ENCODE measurements at regions not wholly inside any gene's neighbourhood (a gene's known extent, or its start where the extent isn't known, plus 50 kb on each side); places are given as distances from the start of the nearest gene placed in this dataset.

DNA sequence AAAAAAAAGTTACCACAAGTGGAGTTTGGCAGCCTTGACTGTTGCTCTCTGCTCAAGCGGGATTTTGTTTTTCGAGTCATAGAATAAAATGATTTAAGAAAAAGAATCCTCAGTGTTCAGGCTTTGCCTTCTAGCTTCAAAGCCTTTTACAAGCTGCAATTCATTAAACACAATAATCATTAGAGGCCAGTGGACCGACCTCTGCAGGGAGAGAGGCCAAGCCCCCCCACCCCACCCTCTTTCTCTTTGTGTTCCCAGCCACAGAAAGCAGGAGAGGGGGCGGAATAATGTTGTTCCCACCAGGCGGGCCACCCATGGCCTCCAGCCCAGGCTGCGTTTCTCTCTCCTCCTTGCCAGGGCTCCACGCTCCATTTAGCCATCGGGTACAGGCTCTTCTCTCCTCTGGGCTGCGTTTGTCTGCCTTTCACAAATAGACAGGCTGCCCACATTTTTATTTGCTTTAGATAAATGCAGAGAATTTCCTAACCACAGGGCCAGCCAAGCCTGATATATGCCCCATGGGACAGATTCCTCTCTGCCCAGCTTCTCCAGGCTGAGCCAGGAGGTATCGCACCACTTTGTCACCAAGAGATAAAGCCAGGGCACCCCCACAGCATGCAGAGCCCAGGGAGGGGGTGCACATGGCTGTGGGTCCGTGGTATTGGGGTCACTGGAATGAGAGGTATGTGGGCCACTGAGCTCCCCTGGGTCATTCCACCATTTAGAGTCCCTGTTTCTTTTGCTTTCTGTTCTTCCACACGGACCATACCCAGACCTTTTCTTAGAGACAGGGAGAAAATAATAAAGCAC is 318.8 kb downstream of the PIK3R1 start:
- DNase-seq: peak in 44 of 51 donors; percentile 1 to 86 (median 48)

DNA sequence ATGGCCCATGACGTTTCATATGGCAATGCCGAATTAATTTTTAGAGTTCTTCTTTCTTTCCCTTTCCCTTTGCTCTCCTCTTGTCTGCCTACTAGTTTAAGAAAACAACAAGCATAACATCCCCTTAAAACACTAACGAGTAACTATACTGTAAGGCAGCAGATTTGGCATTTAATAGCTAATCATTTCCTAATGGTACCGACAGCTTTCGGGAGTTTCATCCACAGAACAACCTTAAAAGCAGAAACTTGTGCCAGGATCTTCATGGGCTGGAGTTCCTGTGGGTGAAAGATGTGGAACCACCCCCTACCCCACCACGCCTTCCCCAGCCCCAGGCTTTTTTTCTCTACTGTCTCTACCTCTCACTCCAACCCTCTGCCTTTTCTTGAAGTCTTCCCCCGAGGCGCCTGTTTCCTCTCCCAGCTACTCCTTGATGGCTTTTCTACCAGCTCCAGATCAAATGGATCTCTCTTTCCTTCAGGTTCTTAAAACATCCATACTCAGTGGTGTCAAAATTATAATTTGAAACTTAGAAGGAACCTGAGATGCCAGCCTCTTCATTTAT is 319.5 kb downstream of the PIK3R1 start:
- DNase-seq: no peak

DNA sequence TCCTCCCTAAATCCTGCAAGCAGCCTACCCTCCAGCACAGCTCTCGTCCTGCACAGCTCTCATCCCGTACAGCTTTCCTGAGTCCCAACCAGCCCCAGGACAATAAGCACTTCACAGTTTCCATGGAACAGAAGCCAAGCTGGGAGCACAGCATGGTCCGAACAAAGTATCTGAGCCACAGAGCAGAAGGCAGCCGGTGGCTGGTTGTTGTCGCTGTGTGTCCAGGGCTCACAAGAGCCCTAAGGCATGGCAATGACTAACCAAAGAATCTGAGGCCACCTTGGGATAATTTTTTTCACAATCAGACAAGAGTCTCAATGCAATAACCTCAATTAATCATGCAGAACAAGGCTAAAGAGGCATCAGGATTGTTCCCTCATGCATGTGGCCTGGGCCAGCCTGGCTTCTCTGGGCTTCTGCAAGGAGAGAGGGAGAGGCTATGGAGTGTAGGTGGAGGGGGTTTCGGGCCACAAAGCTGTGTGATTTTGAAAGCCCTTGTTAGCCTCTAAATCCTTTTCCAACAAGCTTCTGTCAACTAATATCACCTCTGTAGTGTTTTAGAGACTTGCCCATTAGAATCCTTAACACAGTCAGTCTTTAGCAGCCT is 323.4 kb downstream of the PIK3R1 start:
- DNase-seq: no peak

DNA sequence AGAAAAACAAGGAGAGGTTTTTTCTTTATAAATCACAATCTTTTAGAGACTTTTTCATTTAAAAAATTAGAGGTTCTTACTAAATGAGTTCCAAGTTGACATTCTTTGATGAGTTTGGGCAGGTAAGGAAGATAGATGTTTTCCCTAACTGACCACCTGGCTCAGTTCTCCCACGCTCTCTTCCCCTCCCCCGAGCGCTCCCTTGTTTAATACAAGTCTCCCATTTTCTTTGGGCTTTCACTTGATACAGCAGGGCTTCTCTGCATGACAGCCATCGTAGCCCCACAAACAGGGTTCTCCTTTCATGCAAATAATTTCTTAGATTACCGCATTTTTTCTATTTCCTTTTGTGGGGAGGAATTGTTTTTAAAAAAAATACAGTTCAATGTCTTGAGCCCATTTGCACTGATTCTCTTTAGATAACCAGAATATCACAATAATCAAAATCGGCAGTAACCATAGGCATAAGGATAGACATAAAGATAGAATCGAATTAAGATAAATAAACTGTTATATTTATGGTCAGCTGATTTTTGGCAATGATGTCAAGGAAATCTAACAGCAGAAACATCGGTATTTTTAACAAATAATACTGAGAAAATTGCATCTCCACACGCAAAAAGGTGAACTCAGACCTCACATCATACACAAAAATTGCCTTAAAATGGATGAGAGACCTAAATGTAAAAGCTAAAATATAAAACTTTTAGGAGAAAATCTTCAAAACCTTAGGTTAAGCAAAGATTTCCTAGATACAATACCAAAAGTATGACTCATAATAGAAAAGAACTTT is 325.4 kb downstream of the PIK3R1 start:
- DNase-seq: no peak

DNA sequence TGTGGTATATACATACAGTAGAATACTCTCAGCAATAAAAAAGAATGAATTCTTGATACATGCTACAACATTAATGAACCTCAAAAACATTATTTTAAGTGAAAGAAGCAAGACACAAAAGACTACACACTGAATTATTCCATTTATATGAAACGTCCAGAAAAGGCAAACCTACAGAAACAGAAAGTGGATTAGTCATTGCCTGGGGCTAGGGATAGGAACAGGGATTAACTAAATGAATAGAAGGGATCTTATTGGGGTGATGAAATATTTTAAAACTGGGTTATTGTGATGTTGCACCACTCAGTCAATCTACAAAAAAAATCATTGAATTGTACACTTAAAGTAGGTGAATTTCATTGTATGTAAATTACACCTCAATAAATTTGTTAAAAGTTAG is 326.7 kb downstream of the PIK3R1 start:
- DNase-seq: no peak

DNA sequence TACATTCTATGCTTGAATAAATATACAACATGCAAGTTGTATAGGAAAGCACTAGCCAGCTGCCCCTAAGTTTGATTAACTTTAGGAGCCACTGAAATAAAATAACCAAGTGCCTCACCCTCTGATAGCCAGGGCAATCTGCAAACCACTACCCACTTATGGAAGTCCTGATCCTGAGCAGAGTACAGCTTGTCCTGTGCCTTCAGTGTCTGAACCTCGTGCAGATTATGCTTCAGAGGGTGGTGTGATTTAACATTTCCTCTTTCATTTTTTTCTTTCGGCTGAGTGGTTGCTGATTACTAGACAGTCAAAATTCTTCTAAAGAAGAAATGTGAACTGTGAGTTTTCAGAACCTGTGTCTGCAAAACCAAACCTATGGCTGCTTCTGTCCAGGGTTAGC is 327.7 kb downstream of the PIK3R1 start:
- DNase-seq: no peak

DNA sequence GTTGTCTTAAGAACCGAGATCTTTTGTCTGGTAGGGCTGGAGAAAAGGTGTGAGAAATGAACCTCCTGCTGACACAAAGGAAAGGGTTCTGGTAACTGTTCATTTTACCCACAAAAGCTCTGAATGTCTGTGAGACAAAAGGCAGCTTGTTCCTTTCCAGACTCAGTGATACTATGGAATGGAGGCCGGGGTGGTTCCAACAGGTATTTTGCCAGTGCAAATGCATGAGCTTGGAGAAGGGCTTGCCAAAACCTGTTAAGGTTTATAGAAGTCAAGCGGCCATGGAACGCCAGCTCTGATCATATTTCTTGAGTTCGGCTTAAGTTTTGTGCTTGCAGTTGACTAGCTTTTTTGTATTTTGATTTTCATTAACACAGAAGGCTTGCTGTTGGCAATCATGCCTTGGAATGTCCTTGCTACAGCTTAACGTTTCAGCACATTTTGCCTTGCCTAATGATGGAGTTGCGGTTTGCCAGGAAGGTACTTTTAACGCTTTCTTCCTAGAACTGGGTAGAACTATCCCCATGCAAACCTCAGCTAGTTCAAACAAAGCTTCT is 328.6 kb downstream of the PIK3R1 start:
- no peak for DNase-seq

DNA sequence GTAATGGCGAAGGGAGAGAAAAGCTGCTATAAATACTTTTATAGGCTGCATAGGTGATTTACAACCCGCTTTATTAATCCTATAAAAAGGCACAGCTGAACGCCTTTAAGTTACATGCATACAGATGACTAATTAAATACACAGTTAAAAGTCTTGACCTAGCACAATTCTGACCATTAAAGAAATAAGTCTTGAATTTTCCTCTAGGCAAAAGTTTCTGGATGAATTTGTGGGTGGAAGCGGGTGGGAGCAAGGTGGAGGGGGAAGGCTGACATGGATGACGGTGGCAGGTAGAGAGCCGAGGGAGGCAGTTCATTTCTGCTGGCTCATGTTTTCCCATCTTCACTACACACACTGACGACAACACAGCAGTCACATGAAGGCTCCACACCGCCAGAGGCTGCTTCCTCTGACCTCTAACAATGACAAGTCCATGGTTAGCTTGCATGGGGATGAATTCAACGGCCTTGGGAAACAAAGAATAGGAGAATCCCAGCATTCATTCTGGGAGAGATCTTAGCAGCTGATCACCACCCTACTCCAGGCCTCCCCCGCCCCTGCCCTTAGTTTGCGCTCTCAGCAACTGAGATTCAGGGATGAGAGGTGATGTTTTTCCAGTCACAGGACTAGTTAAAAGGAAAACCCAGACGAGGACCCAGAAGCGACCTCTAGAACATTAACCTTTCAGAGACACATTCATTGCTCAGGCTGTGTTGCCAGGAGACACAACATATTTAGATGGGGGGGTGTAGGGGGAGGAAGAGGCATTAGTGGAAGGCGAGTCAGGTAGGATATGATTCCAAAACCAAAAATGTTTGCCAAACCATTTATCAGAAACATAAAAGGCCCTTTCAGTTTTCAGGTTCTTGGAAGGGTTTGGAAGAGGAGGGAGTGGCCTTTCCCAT is 329.3 kb downstream of the PIK3R1 start:
- DNase-seq: no peak

DNA sequence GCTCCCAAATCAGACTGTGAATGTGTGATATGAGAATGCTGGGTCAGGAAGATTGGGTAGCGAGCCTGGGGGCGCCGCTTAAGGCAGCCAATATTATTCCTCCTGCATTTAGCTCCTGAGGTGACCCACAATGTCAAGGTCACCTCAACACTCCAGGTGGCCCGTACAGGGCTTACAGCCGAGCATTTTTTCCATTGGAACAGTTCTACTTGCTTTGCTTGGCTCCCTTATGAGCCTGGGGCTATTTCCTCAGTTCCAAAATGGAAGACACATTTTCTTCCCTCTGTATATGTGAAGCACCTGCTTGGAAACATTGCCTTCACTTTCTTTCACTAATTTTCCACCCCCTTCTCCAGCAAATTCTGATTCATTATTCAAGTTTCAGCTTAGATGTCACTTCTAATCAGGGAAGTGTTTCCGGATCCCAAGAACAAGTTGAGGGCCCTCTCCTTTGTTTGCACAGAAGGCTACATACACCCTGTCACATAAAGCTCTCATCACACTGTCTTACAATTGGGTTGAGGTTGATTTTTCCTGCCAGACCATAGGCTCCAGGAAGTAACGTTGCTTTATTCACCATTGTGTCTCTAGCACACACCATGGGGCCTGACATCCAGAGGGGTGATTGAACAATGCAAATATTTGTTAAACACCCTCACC is 330.2 kb downstream of the PIK3R1 start:
- no peak for DNase-seq

DNA sequence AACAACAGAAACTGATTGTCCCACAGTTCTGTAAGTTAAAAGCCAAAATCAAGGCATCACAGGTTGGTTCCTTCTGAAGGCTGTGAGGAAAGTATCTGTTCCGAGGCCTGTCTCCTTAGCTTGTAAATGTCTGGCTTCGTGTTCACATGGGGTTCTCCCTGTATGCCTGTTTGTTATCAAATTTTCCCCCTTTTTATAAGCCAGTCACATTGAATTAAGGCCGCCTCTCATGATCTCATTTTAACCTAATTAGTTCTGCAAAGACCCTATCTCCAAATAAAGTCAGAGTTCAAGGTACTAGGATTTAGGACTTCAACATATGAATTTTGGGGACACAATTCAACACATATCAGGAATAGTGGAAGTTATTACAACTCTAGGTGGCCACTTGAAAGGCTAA is 331.5 kb downstream of the PIK3R1 start:
- no peak for DNase-seq

DNA sequence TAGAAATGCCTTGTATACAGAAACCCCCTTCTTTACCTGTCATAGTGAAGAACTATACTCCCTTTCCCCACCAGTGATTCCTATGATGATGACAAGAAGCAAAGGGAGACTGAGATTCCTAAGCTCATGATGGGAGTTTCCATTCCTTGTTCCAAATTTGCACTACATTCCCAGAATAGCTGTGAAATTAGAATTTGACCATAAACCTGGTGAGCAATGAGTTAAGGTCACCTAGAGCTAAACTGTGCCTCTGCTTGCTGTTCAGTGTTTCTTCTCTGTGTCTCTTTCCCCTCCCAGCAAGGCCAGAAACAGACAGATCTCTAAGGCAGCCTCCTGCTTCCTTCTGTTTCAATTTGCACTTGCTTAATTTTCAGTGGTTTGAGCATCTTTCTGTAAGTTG is 332.1 kb downstream of the PIK3R1 start:
- no peak for DNase-seq

DNA sequence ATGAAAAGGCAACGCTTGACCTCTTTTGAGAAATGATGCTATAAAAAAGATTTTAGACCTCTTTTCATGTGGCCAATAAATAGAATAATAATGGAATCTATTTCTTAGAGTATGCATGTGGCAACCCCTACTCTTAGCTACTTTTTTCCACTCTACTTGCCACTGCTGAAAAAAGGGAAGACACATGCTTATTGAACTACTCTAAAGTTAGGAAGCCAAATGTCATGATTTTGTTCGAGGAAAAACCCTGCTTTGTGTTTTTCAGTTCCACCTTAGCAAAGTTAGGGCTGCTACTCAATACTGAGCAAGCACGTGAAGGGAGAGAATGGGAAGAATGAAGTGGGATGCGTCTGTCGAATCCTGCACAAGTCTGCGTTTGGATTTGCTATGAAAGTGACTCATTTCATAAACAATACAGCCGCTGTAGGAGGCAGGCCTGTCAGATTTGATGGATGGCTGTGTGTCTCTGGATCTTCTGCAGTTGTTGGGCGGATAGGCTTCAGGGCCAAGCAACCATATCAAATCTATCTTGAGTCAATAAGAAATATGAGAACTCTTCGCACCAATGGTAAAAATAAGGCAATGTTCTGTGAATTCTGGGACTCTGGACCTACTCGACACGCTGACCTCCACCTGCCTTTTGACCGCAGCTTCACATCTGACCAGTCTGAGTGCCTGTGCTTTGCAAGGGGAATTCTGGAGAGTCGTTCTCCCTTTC is 333.6 kb downstream of the PIK3R1 start:
- DNase-seq: no peak

DNA sequence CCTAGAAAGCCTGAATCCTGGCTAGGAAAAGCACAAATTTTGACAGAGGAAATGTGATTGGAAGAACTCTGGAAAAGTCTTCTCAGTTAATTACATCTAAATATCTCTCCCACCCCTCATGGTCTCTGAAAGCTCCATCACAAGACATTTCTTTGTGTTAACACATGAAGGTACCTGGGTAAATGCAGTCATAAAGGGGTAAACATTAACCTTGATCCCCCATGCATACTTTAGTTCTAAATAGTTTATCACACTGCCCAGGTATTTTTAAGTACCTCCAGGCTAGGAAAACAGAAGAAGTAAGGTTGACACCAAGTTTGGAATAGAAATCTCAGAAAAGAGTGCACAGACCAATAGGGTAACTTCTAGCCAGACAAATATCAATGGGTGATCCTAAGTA is 334.5 kb downstream of the PIK3R1 start:
- no peak for DNase-seq

DNA sequence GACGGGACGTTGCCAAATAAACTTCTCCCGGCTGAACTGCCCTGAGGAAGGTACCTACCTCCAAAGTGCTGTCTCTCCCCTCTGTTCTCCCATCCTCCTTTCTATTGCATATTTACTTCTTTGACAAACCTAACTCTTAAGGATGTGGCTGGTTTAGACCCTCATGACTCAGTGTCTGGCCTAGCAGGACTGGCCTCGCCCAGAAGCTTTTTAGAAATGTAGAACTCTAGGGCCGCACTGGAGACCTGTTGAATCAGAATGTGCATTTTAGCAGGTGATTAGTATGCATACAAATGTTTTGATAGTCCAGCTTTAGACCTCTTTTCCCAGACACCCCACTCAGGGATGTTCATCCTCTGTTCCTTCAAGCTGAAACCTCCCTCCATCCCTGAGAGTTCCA is 335.9 kb downstream of the PIK3R1 start:
- no peak for DNase-seq

DNA sequence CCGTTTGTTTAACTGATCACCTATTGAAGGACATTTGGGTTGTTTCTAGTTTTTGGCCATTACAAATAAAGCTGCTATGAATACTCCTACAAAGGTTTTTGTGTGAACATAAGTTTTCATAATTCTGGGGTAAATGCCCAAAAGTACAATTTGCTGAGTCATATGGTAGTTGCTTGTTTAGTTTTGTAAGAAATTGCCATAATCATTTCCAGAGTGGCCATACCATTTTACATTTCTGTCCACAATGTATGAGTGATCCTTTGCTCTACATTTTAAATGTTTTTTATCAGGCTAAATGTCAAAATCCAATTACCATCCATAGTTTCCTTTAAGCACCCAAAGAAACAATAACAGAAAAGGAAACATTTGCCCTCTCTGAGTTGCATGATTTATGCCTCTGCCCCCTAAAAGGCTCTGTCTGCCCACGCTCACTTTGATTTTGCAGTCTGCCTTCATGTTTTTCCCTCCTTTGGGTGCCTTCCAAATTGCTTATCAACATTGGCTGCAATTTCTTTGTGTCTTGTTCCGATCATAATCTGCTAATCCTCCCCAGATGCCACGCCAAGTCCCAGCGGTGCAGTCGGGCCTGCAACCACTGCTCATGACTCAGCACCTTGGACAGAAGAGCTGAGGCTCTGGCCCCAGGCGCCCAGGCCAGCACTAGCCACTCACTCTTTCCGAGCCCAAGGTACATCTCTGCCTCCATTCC is 339.2 kb downstream of the PIK3R1 start:
- DNase-seq: no peak

DNA sequence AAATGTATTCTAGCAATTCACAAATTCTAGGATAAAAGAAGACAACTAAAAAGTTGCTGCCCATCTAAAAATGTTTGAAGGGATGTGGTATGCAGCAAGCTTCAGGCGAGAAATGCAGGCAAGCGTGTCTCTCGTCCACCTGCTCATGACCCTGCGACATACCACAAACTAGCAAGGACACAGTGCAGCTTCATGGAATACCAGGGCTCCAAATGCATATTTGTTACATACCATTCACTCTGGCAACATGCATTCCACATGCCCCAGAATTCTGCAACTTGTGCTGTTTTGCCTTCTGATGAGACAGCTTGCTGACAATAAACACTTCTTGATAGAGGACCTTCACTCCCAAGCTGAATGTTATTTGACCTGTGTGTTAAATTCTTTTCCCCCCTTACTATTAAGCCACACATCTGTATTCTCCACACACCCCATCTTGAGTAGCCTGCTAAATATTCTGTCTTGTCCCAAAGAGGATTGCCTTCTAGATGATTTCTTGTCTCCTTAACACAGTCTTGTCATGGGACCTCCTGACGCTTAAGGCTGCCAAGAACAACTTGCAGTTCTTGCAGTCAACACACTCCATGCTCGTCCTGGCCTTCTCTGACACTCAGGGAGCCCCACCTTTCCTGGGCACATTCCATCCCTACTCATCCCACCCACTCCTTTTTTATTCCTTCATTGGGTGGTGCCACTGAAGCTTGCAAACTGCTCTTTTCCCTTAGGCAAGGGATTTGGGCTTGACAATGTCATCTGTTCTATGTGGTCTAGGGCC is 340.5 kb downstream of the PIK3R1 start:
- DNase-seq: no peak

DNA sequence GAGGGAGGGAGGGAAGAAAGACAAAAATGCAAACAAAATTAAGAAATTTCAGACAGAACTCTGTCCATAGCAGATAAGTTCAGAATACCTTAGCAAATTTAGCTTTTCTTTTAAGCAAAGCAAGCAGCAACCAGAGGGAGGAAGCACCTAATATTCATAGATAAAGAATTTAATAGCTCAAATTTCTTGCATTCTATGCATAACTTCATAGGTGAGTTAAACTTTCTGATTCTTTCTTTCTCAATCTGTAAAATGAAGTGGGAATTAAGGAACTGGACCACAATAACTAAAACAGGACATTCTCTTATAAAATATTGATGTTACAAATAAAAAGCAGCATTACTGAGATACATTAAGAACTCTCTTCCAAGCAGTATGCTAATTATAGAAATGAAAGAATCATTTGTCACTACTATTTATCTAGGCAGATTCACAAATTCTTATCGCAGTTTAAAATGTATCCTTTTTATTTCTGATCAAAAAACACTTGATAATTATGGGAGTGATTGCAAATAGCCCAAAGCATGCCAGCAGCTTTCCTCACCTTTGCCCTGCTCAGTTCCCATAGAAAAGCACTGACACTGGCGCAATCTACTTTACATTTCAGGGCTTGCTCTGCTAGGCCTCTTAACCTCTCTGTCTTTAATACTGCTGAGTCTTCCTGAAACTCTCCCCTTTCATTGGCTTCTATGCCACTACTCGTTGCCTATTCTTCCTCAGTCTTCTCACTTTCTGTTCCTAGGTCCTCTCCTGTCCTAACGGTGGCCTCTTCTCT is 341.8 kb downstream of the PIK3R1 start:
- DNase-seq: no peak

All from hypothalamus (tissue), 51 donors.